ENCODE measurements at regions not wholly inside any gene's neighbourhood (a gene's known extent, or its start where the extent isn't known, plus 50 kb on each side); places are given as distances from the start of the nearest gene placed in this dataset.

GRCh38 chr12:88756917-88757316 is 176.6 kb upstream of the KITLG start:
- CTCF ChIA-PET = no interaction called here
- ATAC-seq = no peak
- intact Hi-C loops (cut with micrococcal nuclease) = no loop called here

GRCh38 chr12:88756153-88756552 is 175.9 kb upstream of the KITLG start:
- Histone ChIP-seq H3F3A (ENCODE audit: low read length, unreplicated experiment) (no peaks in the 10 kb centered on the region), H3K36me3 (ENCODE audit: low read depth, low read length) (no peaks in the 10 kb centered on the region), H3K9ac (ENCODE audit: low read length) (no peak overlapping the region), H3K9me2 (replicated peaks; ENCODE audit: low read length) (0 out of 2 replicates have a peak, but pooled peaks cover 3% of the 10 kb centered on the region), H3K4me3 (ENCODE audit: low read length) (no peak overlapping the region), H2AFZ (ENCODE audit: low read length) (no peak overlapping the region), H3K27me3 (ENCODE audit: low read length) (no peaks in the 10 kb centered on the region), H3K9me3 (ENCODE audit: low read length) (no peaks in the 10 kb centered on the region), H4K20me1 (ENCODE audit: low read length) (no peaks in the 10 kb centered on the region), H3K79me2 (ENCODE audit: low read length) (no peaks in the 10 kb centered on the region), H3K27ac (ENCODE audit: low read length) (no peak overlapping the region), H3K4me2 (ENCODE audit: low read length) (no peak overlapping the region), H3K4me1 (ENCODE audit: insufficient read depth, low read length) (no peaks in the 10 kb centered on the region)
- intact Hi-C loops (cut with micrococcal nuclease) = no loop called here
- ATAC-seq (no peak), DNase-seq (no peak)
- TF ChIP-seq CTCF (conservative IDR thresholded peaks at IDR 0.05; ENCODE audit: low read depth, low read length) (no peak), EZH2phosphoT487 (IDR thresholded peaks at IDR 0.05; ENCODE audit: borderline replicate concordance, low read length) (no peak), EZH2 (IDR thresholded peaks at IDR 0.05; ENCODE audit: low read length, unreplicated experiment) (no peak)
- ChIA-PET POLR2A (ENCODE audit: unreplicated experiment) (no interaction called here), CTCF (no interaction called here)
- BruUV-seq (replicated peaks) = no TSS peak

More at GRCh38 chr12:88756917-88757316, 176.6 kb upstream of the KITLG start:
- no peak for DNase-seq
- Histone ChIP-seq H3K36me3 (ENCODE audit: low read depth, low read length) (no peaks in the 10 kb centered on the region), H3K27me3 (ENCODE audit: low read length) (no peaks in the 10 kb centered on the region), H2AFZ (ENCODE audit: low read length) (no peak overlapping the region), H3K79me2 (ENCODE audit: low read length) (no peaks in the 10 kb centered on the region), H3K9me3 (ENCODE audit: low read length) (no peaks in the 10 kb centered on the region), H3F3A (ENCODE audit: low read length, unreplicated experiment) (no peaks in the 10 kb centered on the region), H3K27ac (ENCODE audit: low read length) (no peak overlapping the region), H3K4me3 (ENCODE audit: low read length) (no peak overlapping the region), H3K9ac (ENCODE audit: low read length) (no peak overlapping the region), H3K9me2 (replicated peaks; ENCODE audit: low read length) (0 out of 2 replicates have a peak, but pooled peaks cover 3% of the 10 kb centered on the region), H3K4me1 (ENCODE audit: insufficient read depth, low read length) (no peaks in the 10 kb centered on the region), H3K4me2 (ENCODE audit: low read length) (no peak overlapping the region), H4K20me1 (ENCODE audit: low read length) (no peaks in the 10 kb centered on the region)
- TF ChIP-seq CTCF (conservative IDR thresholded peaks at IDR 0.05; ENCODE audit: low read depth, low read length) = no peak
- no peak for TF ChIP-seq EZH2 (IDR thresholded peaks at IDR 0.05; ENCODE audit: low read length, unreplicated experiment)
- no peak for TF ChIP-seq EZH2phosphoT487 (IDR thresholded peaks at IDR 0.05; ENCODE audit: borderline replicate concordance, low read length)
- no TSS peak for BruUV-seq (replicated peaks)
- POLR2A ChIA-PET (ENCODE audit: unreplicated experiment) = no interaction called here

- Histone ChIP-seq H3K4me3 (ENCODE audit: low read length) (no peak overlapping the region), H3K9me2 (replicated peaks; ENCODE audit: low read length) (no peaks in the 10 kb centered on the region), H2AFZ (ENCODE audit: low read length) (no peak overlapping the region), H3K27me3 (ENCODE audit: low read length) (no peaks in the 10 kb centered on the region), H3K9me3 (ENCODE audit: low read length) (no peaks in the 10 kb centered on the region), H3K79me2 (ENCODE audit: low read length) (no peaks in the 10 kb centered on the region), H3K4me2 (ENCODE audit: low read length) (no peak overlapping the region), H3K4me1 (ENCODE audit: insufficient read depth, low read length) (no peaks in the 10 kb centered on the region), H3K9ac (ENCODE audit: low read length) (no peak overlapping the region), H3K36me3 (ENCODE audit: low read depth, low read length) (no peaks in the 10 kb centered on the region), H3F3A (ENCODE audit: low read length, unreplicated experiment) (no peaks in the 10 kb centered on the region), H3K27ac (ENCODE audit: low read length) (no peak overlapping the region), H4K20me1 (ENCODE audit: low read length) (no peaks in the 10 kb centered on the region)
- ATAC-seq (no peak), DNase-seq (no peak)
- TF ChIP-seq EZH2phosphoT487 (IDR thresholded peaks at IDR 0.05; ENCODE audit: borderline replicate concordance, low read length) (no peak), CTCF (conservative IDR thresholded peaks at IDR 0.05; ENCODE audit: low read depth, low read length) (no peak), EZH2 (IDR thresholded peaks at IDR 0.05; ENCODE audit: low read length, unreplicated experiment) (no peak)
- CTCF ChIA-PET = no interaction called here
- intact Hi-C loops (cut with micrococcal nuclease) = no loop called here
- BruUV-seq (replicated peaks) = no TSS peak
- POLR2A ChIA-PET (ENCODE audit: unreplicated experiment) = no interaction called here
Observed at GRCh38 chr12:88753707-88754106, 173.4 kb upstream of the KITLG start.
